HL-60 (cell line): ENCODE measurements at regions not wholly inside any gene's neighbourhood (a gene's known extent, or its start where the extent isn't known, plus 50 kb on each side); places are given as distances from the start of the nearest gene placed in this dataset.

Source experiments
- DNase-seq, 2 experiments: peaks; one replicate each; pipeline ENCODE4 v3.0.0-alpha.2; 2010 to 2020; ENCODE audit warnings: low read depth in 1 of 2, low spot score in 1 of 2
- H3K27ac ChIP-seq: fragments of 250-450 bp; sonication (Bioruptor Pico); replicated peaks from 2 replicates; pipeline ENCODE4 v1.5.1; 2020; ENCODE audit warnings: mild to moderate bottlenecking, moderate library complexity
- H3K27me3 ChIP-seq: fragments of 250-450 bp; sonication (Bioruptor Pico); 2 replicates; pipeline ENCODE4 v1.5.1; 2021; ENCODE audit warnings: mild to moderate bottlenecking, moderate library complexity; ENCODE audit not compliant: insufficient read depth, poor library complexity, severe bottlenecking
- H3K4me3 ChIP-seq: replicated peaks from 2 replicates; pipeline ENCODE4 v1.5.1; 2011; ENCODE audit warnings: mild to moderate bottlenecking, control low read depth, low read length; ENCODE audit not compliant: insufficient read depth
- CTCF ChIP-seq: IDR thresholded peaks from one replicate; pipeline ENCODE4 v1.5.1; 2011; ENCODE audit warnings: low read length, control low read depth, inconsistent platforms; ENCODE audit not compliant: insufficient read depth
- GABPA ChIP-seq: IDR thresholded peaks from 2 replicates; pipeline ENCODE4 v1.6.1; 2012; ENCODE audit warnings: low read depth
- POLR2AphosphoS5 ChIP-seq: IDR thresholded peaks from 2 replicates; pipeline ENCODE4 v1.6.1; 2012; ENCODE audit warnings: low read depth
- REST ChIP-seq: IDR thresholded peaks from 2 replicates; pipeline ENCODE4 v1.6.1; 2012; ENCODE audit warnings: low read depth; ENCODE audit not compliant: insufficient replicate concordance
- SPI1 ChIP-seq: IDR thresholded peaks from 2 replicates; pipeline ENCODE4 v1.6.1; 2012; ENCODE audit warnings: low read depth, mild to moderate bottlenecking, borderline replicate concordance

GRCh38 chrX:56099271-56099670 lies 132.9 kb upstream of the KLF8 start:
- TF ChIP-seq SPI1 (no peak), POLR2AphosphoS5 (no peak), REST (no peak), CTCF (no peak), GABPA (no peak)
- DNase-seq: no peak
- Histone ChIP-seq H3K27me3 (no peaks in the 10 kb centered on the region), H3K27ac (no peak overlapping the region), H3K4me3 (no peak overlapping the region)

- Histone ChIP-seq H3K4me3 (no peak overlapping the region), H3K27ac (no peak overlapping the region), H3K27me3 (no peaks in the 10 kb centered on the region)
- no peak for DNase-seq
- no peak for TF ChIP-seq SPI1
- TF ChIP-seq REST: no peak
- TF ChIP-seq CTCF: no peak
- TF ChIP-seq GABPA: no peak
- no peak for TF ChIP-seq POLR2AphosphoS5
Observed at GRCh38 chrX:56107320-56107719, 124.8 kb upstream of the KLF8 start.

- H3K27me3 ChIP-seq: no peaks in the 10 kb centered on the region
- no peak for TF ChIP-seq GABPA
- no peak for TF ChIP-seq CTCF
- no peak for TF ChIP-seq POLR2AphosphoS5
- TF ChIP-seq SPI1: no peak
- no peak for TF ChIP-seq REST
- H3K4me3 ChIP-seq: no peak overlapping the region
- no peak overlapping the region for H3K27ac ChIP-seq
- DNase-seq: no peak
Observed at GRCh38 chrX:56113785-56114436, 118.2 kb upstream of the KLF8 start.
